Left cardiac atrium (tissue), 4 donors: ENCODE measurements at regions not wholly inside any gene's neighbourhood (a gene's known extent, or its start where the extent isn't known, plus 50 kb on each side); places are given as distances from the start of the nearest gene placed in this dataset.
"Not testable (repeated sequence)": the region's sequence is repeated elsewhere in the genome, so short reads cannot be mapped to it uniquely, and the experiment has no call there.

Source experiments
- ATAC-seq, 2 donors: fragments of 200-7000 bp; cut with Tn5 transposase; one replicate each; pipeline ENCODE4 v1.9.1; 2020; ENCODE audit warnings: mild to moderate bottlenecking in 2 of 2, moderate library complexity in 2 of 2
- DNase-seq: peaks from one replicate; pipeline ENCODE4 v3.0.0-alpha.2; 2020
- intact Hi-C, 2 donors: fragments of 100-400 bp; cut with DNase I; formaldehyde crosslinking; loops; one replicate each; pipeline versions ENCODE4 v1.14.1 to v1.15.1; 2022 to 2023
- donor health status: DM: no; HTN: yes; CAD: no.
- donor health status: DM: no; HTN: yes; CAD: no; lungs with severe emphysema.
- donor health status: DM: yes; HTN: yes; CAD: no.
- donor health status: Dilated cardiomyopathy.

GRCh38 chr1:5623399-5623798, 368.8 kb downstream of the NPHP4 start:
- intact Hi-C loops, result loop anchor here in 1 of 2 donors (5.0 kb wide), 1 partner anchor 966 kb away; no protein-coding TSS in a partner anchor
- no peak for DNase-seq
- ATAC-seq, result no peak

- DNase-seq (no peak), ATAC-seq (no peak)
- intact Hi-C loops, result loop anchor here in 1 of 2 donors (5.0 kb wide), 1 partner anchor 965 kb away; no protein-coding TSS in a partner anchor
These were observed 369.8 kb downstream of the NPHP4 start for GRCh38 chr1:5622412-5622811.

- no peak for ATAC-seq
- intact Hi-C loops, result loop anchor here in 1 of 2 donors (5.0 kb wide), 1 partner anchor 964 kb away; no protein-coding TSS in a partner anchor
- DNase-seq, result no peak
These were observed 370.5 kb downstream of the NPHP4 start for GRCh38 chr1:5621692-5622091.

- DNase-seq (no peak), ATAC-seq (peak in 1 of 2 donors; percentile 83)
- intact Hi-C loops, result loop anchor here in 1 of 2 donors (5.0 kb wide), 1 partner anchor 964 kb away; no protein-coding TSS in a partner anchor
These were observed 371.2 kb downstream of the NPHP4 start for GRCh38 chr1:5620997-5621396.

- DNase-seq (no peak), ATAC-seq (no peak)
- intact Hi-C loops, result loop anchor here in 1 of 2 donors (5.0 kb wide), 1 partner anchor 963 kb away; no protein-coding TSS in a partner anchor
These were observed 371.8 kb downstream of the NPHP4 start for GRCh38 chr1:5620418-5620817.

- DNase-seq (no peak), ATAC-seq (no peak)
- intact Hi-C loops, result no loop called here
These were observed 372.8 kb downstream of the NPHP4 start for GRCh38 chr1:5619469-5619868.

GRCh38 chr1:5617546-5617945, 374.7 kb downstream of the NPHP4 start:
- ATAC-seq, result no peak
- no peak for DNase-seq
- intact Hi-C loops, result no loop called here

- intact Hi-C loops, result no loop called here
- DNase-seq (no peak), ATAC-seq (no peak)
These were observed 375.1 kb downstream of the NPHP4 start for GRCh38 chr1:5617179-5617520.

- DNase-seq (no peak), ATAC-seq (no peak)
- intact Hi-C loops, result no loop called here
These were observed 375.7 kb downstream of the NPHP4 start for GRCh38 chr1:5616366-5617178.

- intact Hi-C loops, result no loop called here
- DNase-seq (no peak), ATAC-seq (no peak)
These were observed 377.1 kb downstream of the NPHP4 start for GRCh38 chr1:5615076-5615475.

- ATAC-seq (no peak), DNase-seq (no peak)
- intact Hi-C loops, result no loop called here
These were observed 378.3 kb downstream of the NPHP4 start for GRCh38 chr1:5613900-5614299.

GRCh38 chr1:5611851-5612250, 380.4 kb downstream of the NPHP4 start:
- ATAC-seq (no peak), DNase-seq (no peak)
- intact Hi-C loops, result no loop called here

- intact Hi-C loops, result no loop called here
- no peak for DNase-seq
- ATAC-seq, result peak in 1 of 2 donors; percentile 56
These were observed 380.8 kb downstream of the NPHP4 start for GRCh38 chr1:5611431-5611830.

- DNase-seq (no peak), ATAC-seq (no peak)
- intact Hi-C loops, result no loop called here
These were observed 381.8 kb downstream of the NPHP4 start for GRCh38 chr1:5610432-5610831.

- DNase-seq (no peak), ATAC-seq (no peak)
- intact Hi-C loops, result no loop called here
These were observed 388.7 kb downstream of the NPHP4 start for GRCh38 chr1:5603353-5604104.

- ATAC-seq, DNase-seq, intact Hi-C loops: not testable (repeated sequence)
These were observed 389.5 kb downstream of the NPHP4 start for GRCh38 chr1:5602718-5603117.

GRCh38 chr1:5601516-5601915, 390.7 kb downstream of the NPHP4 start:
- ATAC-seq (no peak), DNase-seq (no peak)
- intact Hi-C loops, result no loop called here

- DNase-seq (no peak), ATAC-seq (no peak)
- intact Hi-C loops, result no loop called here
These were observed 392.7 kb downstream of the NPHP4 start for GRCh38 chr1:5599541-5599940.

- ATAC-seq (no peak), DNase-seq (no peak)
- intact Hi-C loops, result no loop called here
These were observed 393.3 kb downstream of the NPHP4 start for GRCh38 chr1:5598824-5599395.
